H9 (cell line): ENCODE measurements at regions not wholly inside any gene's neighbourhood (a gene's known extent, or its start where the extent isn't known, plus 50 kb on each side); places are given as distances from the start of the nearest gene placed in this dataset.

Source experiments
- DNase-seq: peaks from one replicate; pipeline ENCODE4 v3.0.0-alpha.2; 2017
- H2AFZ ChIP-seq: one replicate; pipeline ENCODE4 v1.6.1; 2013; ENCODE audit warnings: mild to moderate bottlenecking, low read length, control low read depth, moderate library complexity
- H2AK5ac ChIP-seq: 2 replicates; pipeline ENCODE4 v1.6.1; 2013; ENCODE audit warnings: low read length, control low read depth, mixed read lengths; ENCODE audit not compliant: insufficient read length
- H2BK120ac ChIP-seq: one replicate; pipeline ENCODE4 v1.6.1; 2013; ENCODE audit warnings: low read depth, mild to moderate bottlenecking, low read length, control low read depth, inconsistent platforms; ENCODE audit not compliant: poor library complexity, severe bottlenecking
- H2BK12ac ChIP-seq: 2 replicates; pipeline ENCODE4 v1.6.1; 2013; ENCODE audit warnings: low read length, control low read depth, mixed read lengths, low read depth; ENCODE audit not compliant: insufficient read length
- H2BK15ac ChIP-seq: 2 replicates; pipeline ENCODE4 v1.6.1; 2013; ENCODE audit warnings: low read depth, low read length, control low read depth
- H2BK20ac ChIP-seq: one replicate; pipeline ENCODE4 v1.6.1; 2013; ENCODE audit warnings: low read depth, mild to moderate bottlenecking, low read length, control low read depth, inconsistent platforms; ENCODE audit not compliant: poor library complexity, severe bottlenecking
- H2BK5ac ChIP-seq: 2 replicates; pipeline ENCODE4 v1.6.1; 2013; ENCODE audit warnings: low read length, control low read depth, mixed read lengths; ENCODE audit not compliant: insufficient read length
- H3K14ac ChIP-seq: 2 replicates; pipeline ENCODE4 v1.6.1; 2013; ENCODE audit warnings: low read length, control low read depth; ENCODE audit not compliant: insufficient read depth
- H3K18ac ChIP-seq: 2 replicates; pipeline ENCODE4 v1.6.1; 2013; ENCODE audit warnings: low read depth, mild to moderate bottlenecking, mixed read lengths, low read length, control low read depth; ENCODE audit not compliant: insufficient read length
- H3K23ac ChIP-seq: 2 replicates; pipeline ENCODE4 v1.6.1; 2013; ENCODE audit warnings: low read length, control low read depth, mixed read lengths, low read depth; ENCODE audit not compliant: insufficient read length
- H3K23me2 ChIP-seq: 2 replicates; pipeline ENCODE4 v1.6.1; 2013; ENCODE audit warnings: low read depth, mild to moderate bottlenecking, mixed read lengths, low read length, control low read depth; ENCODE audit not compliant: insufficient read length, poor library complexity, severe bottlenecking
- H3K27ac ChIP-seq: 2 replicates; pipeline ENCODE4 v1.5.1; 2013; ENCODE audit warnings: low read length, control low read depth, mixed read lengths, low read depth; ENCODE audit not compliant: insufficient read length
- H3K27me3 ChIP-seq: 2 replicates; pipeline ENCODE4 v1.6.1; 2013; ENCODE audit warnings: low read length, control low read depth, inconsistent platforms; ENCODE audit not compliant: insufficient read depth
- H3K4ac ChIP-seq: 2 replicates; pipeline ENCODE4 v1.6.1; 2013; ENCODE audit warnings: low read depth, mild to moderate bottlenecking, control low read depth, inconsistent platforms, low read length, moderate library complexity
- H3K4me1 ChIP-seq: 2 replicates; pipeline ENCODE4 v1.6.1; 2013; ENCODE audit warnings: low read length, control low read depth, inconsistent platforms; ENCODE audit not compliant: insufficient read depth
- H3K4me2 ChIP-seq: 2 replicates; pipeline ENCODE4 v1.6.1; 2013; ENCODE audit warnings: low read length, control low read depth, mixed read lengths; ENCODE audit not compliant: insufficient read length, insufficient read depth
- H3K56ac ChIP-seq: 2 replicates; pipeline ENCODE4 v1.6.1; 2013; ENCODE audit warnings: low read depth, mild to moderate bottlenecking, mixed read lengths, low read length, control low read depth; ENCODE audit not compliant: insufficient read length
- H3K79me1 ChIP-seq: 2 replicates; pipeline ENCODE4 v1.6.1; 2013; ENCODE audit warnings: low read depth, mild to moderate bottlenecking, moderate library complexity, low read length, control low read depth, inconsistent platforms; ENCODE audit not compliant: insufficient read depth, poor library complexity, severe bottlenecking
- H3K79me2 ChIP-seq: 2 replicates; pipeline ENCODE4 v1.6.1; 2013; ENCODE audit warnings: low read length, control low read depth, inconsistent platforms; ENCODE audit not compliant: insufficient read depth
- H3K9ac ChIP-seq: 2 replicates; pipeline ENCODE4 v1.6.1; 2013; ENCODE audit warnings: low read length, control low read depth, mixed read lengths; ENCODE audit not compliant: insufficient read length; ENCODE audit errors: extremely low read depth
- H3K9me3 ChIP-seq: one replicate; pipeline ENCODE4 v1.6.1; 2013; ENCODE audit warnings: low read depth, low read length, inconsistent platforms; ENCODE audit not compliant: control insufficient read depth
- H3T11ph ChIP-seq: one replicate; pipeline ENCODE4 v1.6.1; 2013; ENCODE audit warnings: mild to moderate bottlenecking, low read length, control low read depth, inconsistent platforms
- H4K20me1 ChIP-seq: one replicate; pipeline ENCODE4 v1.6.1; 2013; ENCODE audit not compliant: control insufficient read depth, insufficient read length, insufficient read depth
- H4K5ac ChIP-seq: 2 replicates; pipeline ENCODE4 v1.6.1; 2013; ENCODE audit warnings: low read depth, mild to moderate bottlenecking, mixed read lengths, low read length, control low read depth; ENCODE audit not compliant: insufficient read length
- H4K8ac ChIP-seq: replicated peaks from 2 replicates; pipeline ENCODE4 v1.6.1; 2013; ENCODE audit warnings: low read length, control low read depth, mixed read lengths, low read depth; ENCODE audit not compliant: insufficient read length
- H4K91ac ChIP-seq: 2 replicates; pipeline ENCODE4 v1.6.1; 2013; ENCODE audit warnings: low read depth, mild to moderate bottlenecking, moderate library complexity, mixed read lengths, low read length, control low read depth; ENCODE audit not compliant: insufficient read length
- H3K27ac Mint-ChIP-seq, 3 experiments: 2 replicates in 2 of 3; 3 replicates in 1 of 3; pipeline ENCODE4 v1.8.0; 2020 to 2021; ENCODE audit warnings: mixed read lengths in 3 of 3, mild to moderate bottlenecking in 1 of 3, moderate library complexity in 1 of 3
- H3K27me3 Mint-ChIP-seq: 2 replicates; pipeline ENCODE4 v1.8.0; 2021; ENCODE audit warnings: low read depth, mild to moderate bottlenecking, moderate library complexity, mixed read lengths
- H3K36me3 Mint-ChIP-seq, 3 experiments: 2 replicates in 2 of 3; 3 replicates in 1 of 3; pipeline ENCODE4 v1.8.0; 2020 to 2021; ENCODE audit warnings: low read depth in 3 of 3, mixed read lengths in 3 of 3; ENCODE audit not compliant: insufficient read depth in 1 of 3
- H3K4me1 Mint-ChIP-seq, 2 experiments: 2 replicates each; pipeline ENCODE4 v1.8.0; 2020; ENCODE audit warnings: mixed read lengths in 2 of 2
- H3K4me3 Mint-ChIP-seq, 2 experiments: 2 replicates in 1 of 2; 3 replicates in 1 of 2; pipeline ENCODE4 v1.8.0; 2020 to 2021; ENCODE audit warnings: mild to moderate bottlenecking in 2 of 2, mixed read lengths in 2 of 2, moderate library complexity in 1 of 2
- H3K9me3 Mint-ChIP-seq, 2 experiments: 2 replicates in 1 of 2; 3 replicates in 1 of 2; pipeline ENCODE4 v1.8.0; 2020; ENCODE audit warnings: mild to moderate bottlenecking in 2 of 2, mixed read lengths in 2 of 2, moderate library complexity in 1 of 2
- WGBS: extraction: QIAGEN DNeasy Blood & Tissue Kit; methylation state at CpG from one replicate; pipeline ENCODE4 v1.1.7; 2013; ENCODE audit warnings: missing lambda C conversion rate, low lambda C conversion rate, mixed read lengths; ENCODE audit not compliant: insufficient read length; ENCODE audit errors: extremely low coverage; 5-methylcytosine and 5-hydroxymethylcytosine counted together
- TF ChIP-seq, protein P1 (sequence below): fragments of 200-600 bp; sonication (generic); conservative IDR thresholded peaks from 3 replicates; pipeline ENCODE4 v1.8.0; 2021; ENCODE audit warnings: antibody characterized with exemption, mild to moderate bottlenecking

DNA sequence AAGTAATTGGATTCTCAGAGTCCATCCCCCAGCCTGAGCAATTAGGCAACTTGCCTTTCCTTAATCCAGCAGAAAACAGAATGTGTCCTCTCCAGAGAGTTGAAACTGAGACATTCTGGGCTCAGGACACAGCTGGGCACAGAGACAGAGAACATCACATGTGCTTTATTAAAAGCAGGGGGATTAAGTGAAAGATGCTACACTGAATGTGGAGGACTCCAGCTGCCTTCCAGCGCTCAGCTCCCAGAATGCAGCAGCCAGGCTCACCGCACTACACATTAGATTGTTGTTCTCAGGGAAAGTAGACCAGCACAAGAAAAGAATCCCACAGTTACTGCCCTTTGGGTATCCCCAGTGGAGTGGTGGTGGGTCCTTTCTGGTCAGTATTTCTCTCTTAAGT, 141.6 kb upstream of the IL12B start:
- H3K9me3 Mint-ChIP-seq = peaks cover 0 to 3% of the 10 kb centered on the region in 2 experiments; a peak in 1 of 5 replicates
- TF ChIP-seq, protein P1, sequence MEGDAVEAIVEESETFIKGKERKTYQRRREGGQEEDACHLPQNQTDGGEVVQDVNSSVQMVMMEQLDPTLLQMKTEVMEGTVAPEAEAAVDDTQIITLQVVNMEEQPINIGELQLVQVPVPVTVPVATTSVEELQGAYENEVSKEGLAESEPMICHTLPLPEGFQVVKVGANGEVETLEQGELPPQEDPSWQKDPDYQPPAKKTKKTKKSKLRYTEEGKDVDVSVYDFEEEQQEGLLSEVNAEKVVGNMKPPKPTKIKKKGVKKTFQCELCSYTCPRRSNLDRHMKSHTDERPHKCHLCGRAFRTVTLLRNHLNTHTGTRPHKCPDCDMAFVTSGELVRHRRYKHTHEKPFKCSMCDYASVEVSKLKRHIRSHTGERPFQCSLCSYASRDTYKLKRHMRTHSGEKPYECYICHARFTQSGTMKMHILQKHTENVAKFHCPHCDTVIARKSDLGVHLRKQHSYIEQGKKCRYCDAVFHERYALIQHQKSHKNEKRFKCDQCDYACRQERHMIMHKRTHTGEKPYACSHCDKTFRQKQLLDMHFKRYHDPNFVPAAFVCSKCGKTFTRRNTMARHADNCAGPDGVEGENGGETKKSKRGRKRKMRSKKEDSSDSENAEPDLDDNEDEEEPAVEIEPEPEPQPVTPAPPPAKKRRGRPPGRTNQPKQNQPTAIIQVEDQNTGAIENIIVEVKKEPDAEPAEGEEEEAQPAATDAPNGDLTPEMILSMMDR = no peak
- peaks cover 5 to 8% of the 10 kb centered on the region in 2 experiments for H3K4me1 Mint-ChIP-seq
- Histone ChIP-seq H3K9ac (no peak overlapping the region), H4K20me1 (no peaks in the 10 kb centered on the region), H3K18ac (no peak overlapping the region), H3K56ac (no peak overlapping the region), H3K14ac (no peak overlapping the region), H3K4me1 (no peaks in the 10 kb centered on the region), H4K91ac (no peak overlapping the region), H3K27me3 (no peaks in the 10 kb centered on the region), H3K23me2 (no peaks in the 10 kb centered on the region), H3K79me1 (no peaks in the 10 kb centered on the region), H2BK120ac (no peak overlapping the region), H4K8ac (no peak overlapping the region), H3K79me2 (no peaks in the 10 kb centered on the region), H3K9me3 (no peaks in the 10 kb centered on the region), H3K23ac (no peak overlapping the region), H2AK5ac (no peak overlapping the region), H2BK12ac (no peak overlapping the region), H2BK20ac (no peak overlapping the region), H4K5ac (no peak overlapping the region), H3T11ph (no peak overlapping the region), H2BK5ac (no peak overlapping the region), H2BK15ac (no peak overlapping the region), H2AFZ (no peak overlapping the region), H3K4ac (no peak overlapping the region), H3K27ac (no peak overlapping the region), H3K4me2 (no peak overlapping the region)
- no peak overlapping the region for H3K4me3 Mint-ChIP-seq
- DNase-seq = no peak
- H3K27me3 Mint-ChIP-seq = peaks cover 3% of the 10 kb centered on the region; the same call in 1 of the 2 replicates
- no CpG with 5 or more reads among the region's 2 CpGs for WGBS
- no peak overlapping the region for H3K27ac Mint-ChIP-seq
- H3K36me3 Mint-ChIP-seq = no peaks in the 10 kb centered on the region
